Central memory CD8-positive, alpha-beta T cell (primary cell): ENCODE measurements at regions not wholly inside any gene's neighbourhood (a gene's known extent, or its start where the extent isn't known, plus 50 kb on each side); places are given as distances from the start of the nearest gene placed in this dataset.

ENCODE experiments used
- ATAC-seq: fragments of 150-1000 bp; cut with Tn5 transposase; replicated peaks from 2 replicates; pipeline ENCODE4 v1.10.0; 2022; ENCODE audit warnings: mild to moderate bottlenecking, moderate FRiP score, moderate number of reproducible peaks; ENCODE audit not compliant: poor library complexity, severe bottlenecking; ENCODE audit errors: extremely low read depth
- DNase-seq, 2 donors: peaks; one replicate each; pipeline ENCODE4 v3.0.0; 2021; ENCODE audit warnings: low spot score in 2 of 2
- H3K27ac Mint-ChIP-seq: one replicate; pipeline ENCODE4 v1.8.0; 2022; ENCODE audit warnings: low read depth, mild to moderate bottlenecking, moderate library complexity, mixed read lengths
- H3K27me3 Mint-ChIP-seq: one replicate; pipeline ENCODE4 v1.8.0; 2022; ENCODE audit warnings: mixed read lengths
- H3K36me3 Mint-ChIP-seq: one replicate; pipeline ENCODE4 v1.8.0; 2022; ENCODE audit warnings: mild to moderate bottlenecking, moderate library complexity, mixed read lengths; ENCODE audit not compliant: insufficient read depth
- H3K4me1 Mint-ChIP-seq: one replicate; pipeline ENCODE4 v1.8.0; 2022; ENCODE audit warnings: mixed read lengths
- H3K4me3 Mint-ChIP-seq: one replicate; pipeline ENCODE4 v1.8.0; 2022; ENCODE audit warnings: mild to moderate bottlenecking, moderate library complexity, mixed read lengths
- H3K9me3 Mint-ChIP-seq: one replicate; pipeline ENCODE4 v1.8.0; 2022; ENCODE audit warnings: mixed read lengths

DNA sequence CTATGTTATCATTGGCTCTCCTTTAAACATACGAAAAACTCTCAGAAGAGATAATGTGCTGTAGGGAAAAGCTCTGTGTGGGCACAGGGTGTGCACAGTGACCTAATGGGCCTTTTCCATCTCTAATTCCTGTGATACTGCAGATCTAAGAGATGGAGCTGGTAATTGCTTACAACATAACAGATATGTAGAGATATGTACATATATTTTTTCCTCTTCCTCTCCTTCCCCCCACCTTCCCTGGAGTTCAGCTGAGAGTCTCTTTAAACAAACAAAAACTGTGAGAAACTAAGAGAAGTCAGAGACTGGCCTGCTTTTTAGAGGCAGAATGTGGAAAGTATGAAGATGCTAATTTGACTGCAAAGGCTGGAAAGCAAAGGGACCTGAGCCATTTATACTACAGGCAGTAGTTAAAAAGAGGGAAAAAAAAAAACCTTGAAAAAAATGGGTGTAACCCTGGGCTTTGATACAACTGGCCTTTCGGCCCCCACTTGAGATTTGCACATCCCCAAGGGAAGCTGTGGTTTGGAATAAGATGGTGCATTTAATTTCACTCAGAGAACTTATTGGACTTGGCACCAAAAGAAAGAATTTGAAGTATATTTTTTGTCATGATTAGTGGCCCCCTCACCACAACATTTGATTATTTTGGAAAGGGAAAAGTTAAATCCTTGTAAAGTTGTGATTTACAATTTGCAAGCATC lies 502.2 kb upstream of the ZEB2 start:
- DNase-seq: no peak
- no peaks in the 10 kb centered on the region for H3K36me3 Mint-ChIP-seq
- H3K27me3 Mint-ChIP-seq: peaks cover 11% of the 10 kb centered on the region
- no peak overlapping the region for H3K27ac Mint-ChIP-seq
- H3K4me3 Mint-ChIP-seq: no peak overlapping the region
- no peak for ATAC-seq
- no peaks in the 10 kb centered on the region for H3K4me1 Mint-ChIP-seq
- H3K9me3 Mint-ChIP-seq: no peaks in the 10 kb centered on the region

DNA sequence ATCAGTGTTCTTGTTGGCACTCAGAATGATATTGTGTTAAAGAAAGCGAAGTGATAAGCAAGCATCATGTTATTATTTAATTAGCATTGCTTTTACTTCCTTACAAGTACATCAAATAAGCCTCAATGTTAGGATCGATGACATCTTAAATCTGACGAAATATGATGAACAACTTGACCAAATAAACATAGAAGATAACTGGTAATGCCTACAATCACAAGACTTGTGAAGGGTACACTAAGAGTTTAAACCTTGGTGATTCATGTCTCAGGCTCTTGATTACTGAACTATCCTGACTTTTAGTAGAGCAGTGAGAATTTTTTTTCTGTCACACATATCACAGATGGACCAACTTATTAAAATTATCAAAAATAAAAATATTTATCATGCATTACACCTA lies 500.8 kb upstream of the ZEB2 start:
- Mint-ChIP-seq H3K36me3 (no peaks in the 10 kb centered on the region), H3K4me3 (no peak overlapping the region), H3K27me3 (no peaks in the 10 kb centered on the region), H3K4me1 (no peaks in the 10 kb centered on the region), H3K9me3 (no peaks in the 10 kb centered on the region), H3K27ac (no peak overlapping the region)
- ATAC-seq (no peak), DNase-seq (no peak)

DNA sequence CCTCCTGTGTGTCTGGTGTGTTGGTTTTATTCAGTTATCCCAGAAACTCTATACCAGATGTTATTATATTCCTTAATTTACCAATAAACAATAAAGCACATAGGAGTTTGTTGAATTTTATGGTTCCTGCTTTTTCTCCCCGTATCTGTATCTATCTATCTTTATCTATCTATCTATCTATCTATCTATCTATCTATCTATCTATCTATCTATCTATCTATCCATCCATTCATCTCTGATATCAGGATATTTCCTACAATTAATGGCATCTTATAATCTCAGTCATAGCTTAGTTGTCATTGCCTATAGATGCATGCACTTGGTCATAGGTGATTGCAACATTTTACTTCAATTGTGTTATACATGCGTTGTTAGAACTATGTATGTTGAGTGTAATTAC lies 500.2 kb upstream of the ZEB2 start:
- ATAC-seq (no peak), DNase-seq (no peak)
- Mint-ChIP-seq H3K9me3 (no peaks in the 10 kb centered on the region), H3K27ac (no peak overlapping the region), H3K4me3 (no peak overlapping the region), H3K4me1 (no peaks in the 10 kb centered on the region), H3K27me3 (no peaks in the 10 kb centered on the region), H3K36me3 (no peaks in the 10 kb centered on the region)

DNA sequence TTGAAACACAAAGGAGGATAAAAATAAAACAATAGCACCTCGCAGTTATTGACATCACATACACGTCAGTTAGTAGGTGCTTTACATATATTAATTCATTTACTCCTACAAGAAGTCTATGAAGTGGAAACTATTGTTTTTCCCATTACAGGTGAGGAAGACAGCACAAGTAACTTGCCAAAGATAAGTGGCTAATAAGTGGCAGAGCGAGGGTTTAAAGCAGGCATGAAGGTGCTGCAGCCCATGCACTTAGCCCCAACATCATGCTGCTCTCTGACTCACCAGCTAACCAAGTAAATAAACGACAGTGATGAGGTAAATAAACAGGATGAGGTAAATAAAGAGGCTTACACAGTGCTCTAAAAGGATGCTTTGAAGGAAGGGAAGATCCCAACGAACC lies 498.6 kb upstream of the ZEB2 start:
- no peaks in the 10 kb centered on the region for H3K9me3 Mint-ChIP-seq
- H3K27ac Mint-ChIP-seq: no peak overlapping the region
- no peak overlapping the region for H3K4me3 Mint-ChIP-seq

DNA sequence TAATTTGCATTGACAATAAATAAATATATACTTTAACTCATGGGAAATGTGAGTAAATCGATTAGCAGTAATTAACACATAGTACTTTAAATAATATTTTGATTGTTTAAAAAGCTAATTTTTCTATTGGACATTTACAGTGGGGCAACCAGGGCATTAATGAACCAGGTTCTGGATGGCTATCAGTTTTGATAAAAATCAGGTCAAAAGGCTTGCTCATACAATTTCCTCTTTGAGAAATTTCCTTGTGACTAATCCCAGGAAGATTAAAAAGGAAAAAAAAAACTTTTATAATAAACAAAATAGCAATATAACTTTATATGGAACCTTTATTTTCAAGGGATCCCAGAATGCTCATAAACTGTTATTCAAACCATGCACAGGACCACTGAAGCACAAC lies 497.2 kb upstream of the ZEB2 start:
- Mint-ChIP-seq H3K36me3 (no peaks in the 10 kb centered on the region), H3K4me1 (no peaks in the 10 kb centered on the region), H3K27me3 (no peaks in the 10 kb centered on the region), H3K9me3 (no peaks in the 10 kb centered on the region), H3K4me3 (no peak overlapping the region), H3K27ac (no peak overlapping the region)
- no peak for ATAC-seq
- no peak for DNase-seq

More for the DNA sequence above, 498.6 kb upstream of the ZEB2 start:
- Mint-ChIP-seq H3K36me3 (no peaks in the 10 kb centered on the region), H3K27me3 (no peaks in the 10 kb centered on the region), H3K4me1 (no peaks in the 10 kb centered on the region)
- ATAC-seq (no peak), DNase-seq (no peak)

DNA sequence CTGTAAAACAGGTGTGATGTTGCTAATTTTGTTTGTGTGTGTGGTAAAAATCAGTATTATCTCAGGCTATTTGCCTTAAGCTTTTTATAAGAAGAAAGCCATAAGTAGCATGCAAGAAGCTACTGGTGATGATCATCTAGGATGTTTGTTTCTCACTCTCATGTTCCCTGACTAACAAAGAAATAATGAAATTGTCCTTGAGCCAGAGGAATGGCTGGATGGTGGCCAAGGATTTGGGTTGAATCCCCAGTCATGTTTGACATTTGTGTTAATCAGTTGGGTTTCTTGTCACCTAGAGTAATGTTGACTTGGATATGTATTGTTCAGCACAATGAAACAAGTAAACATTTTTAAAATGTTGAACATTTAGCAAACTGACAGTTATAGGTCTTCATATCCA lies 496.8 kb upstream of the ZEB2 start:
- H3K4me1 Mint-ChIP-seq: no peaks in the 10 kb centered on the region
- H3K27me3 Mint-ChIP-seq: no peaks in the 10 kb centered on the region
- no peaks in the 10 kb centered on the region for H3K9me3 Mint-ChIP-seq
- no peaks in the 10 kb centered on the region for H3K36me3 Mint-ChIP-seq
- ATAC-seq: no peak
- H3K4me3 Mint-ChIP-seq: no peak overlapping the region
- H3K27ac Mint-ChIP-seq: no peak overlapping the region
- no peak for DNase-seq

DNA sequence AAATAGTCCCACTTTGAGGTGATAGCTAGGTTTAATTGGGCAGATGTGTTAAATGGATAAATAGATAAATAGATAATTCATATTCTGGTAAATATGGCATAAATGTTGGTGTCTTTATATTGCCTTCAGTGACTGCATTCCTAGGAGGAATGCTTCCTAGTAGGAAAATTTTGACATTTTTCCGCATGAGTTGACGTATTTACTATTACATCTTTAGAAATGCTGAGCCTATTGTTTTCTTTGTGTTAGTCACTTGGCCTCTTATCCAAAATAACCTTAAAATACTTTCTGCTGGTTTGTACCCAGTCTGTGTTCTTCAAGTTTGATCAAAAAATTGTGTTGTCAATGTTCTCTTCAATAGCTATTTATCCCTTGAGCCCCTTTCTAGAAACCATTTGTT lies 495.6 kb upstream of the ZEB2 start:
- Mint-ChIP-seq H3K27ac (no peak overlapping the region), H3K4me1 (no peaks in the 10 kb centered on the region), H3K4me3 (no peak overlapping the region), H3K27me3 (no peaks in the 10 kb centered on the region), H3K9me3 (no peaks in the 10 kb centered on the region), H3K36me3 (no peaks in the 10 kb centered on the region)
- DNase-seq (no peak), ATAC-seq (no peak)

DNA sequence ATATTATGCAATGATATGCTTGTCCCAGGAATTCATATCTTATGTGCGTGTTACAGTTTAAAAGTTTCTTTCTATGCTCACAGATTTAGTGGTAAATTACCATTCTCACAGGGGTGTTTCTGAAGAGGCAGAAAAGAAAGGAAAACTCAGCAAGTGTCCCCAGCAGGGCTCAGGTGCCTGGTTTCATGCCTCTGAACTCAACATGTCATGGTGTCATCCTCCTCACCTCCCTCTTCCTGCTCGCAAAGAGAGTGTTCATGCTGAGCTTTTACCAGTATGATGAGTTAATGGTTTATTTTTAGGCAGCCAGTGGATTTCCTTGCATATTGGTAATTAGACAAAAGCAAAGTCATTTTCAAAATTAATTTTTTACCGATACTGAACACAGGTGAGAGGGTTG lies 492.9 kb upstream of the ZEB2 start:
- H3K9me3 Mint-ChIP-seq: no peaks in the 10 kb centered on the region
- DNase-seq (no peak), ATAC-seq (no peak)
- H3K36me3 Mint-ChIP-seq: no peaks in the 10 kb centered on the region
- H3K4me1 Mint-ChIP-seq: no peaks in the 10 kb centered on the region
- no peak overlapping the region for H3K4me3 Mint-ChIP-seq
- H3K27me3 Mint-ChIP-seq: no peaks in the 10 kb centered on the region
- H3K27ac Mint-ChIP-seq: no peak overlapping the region

DNA sequence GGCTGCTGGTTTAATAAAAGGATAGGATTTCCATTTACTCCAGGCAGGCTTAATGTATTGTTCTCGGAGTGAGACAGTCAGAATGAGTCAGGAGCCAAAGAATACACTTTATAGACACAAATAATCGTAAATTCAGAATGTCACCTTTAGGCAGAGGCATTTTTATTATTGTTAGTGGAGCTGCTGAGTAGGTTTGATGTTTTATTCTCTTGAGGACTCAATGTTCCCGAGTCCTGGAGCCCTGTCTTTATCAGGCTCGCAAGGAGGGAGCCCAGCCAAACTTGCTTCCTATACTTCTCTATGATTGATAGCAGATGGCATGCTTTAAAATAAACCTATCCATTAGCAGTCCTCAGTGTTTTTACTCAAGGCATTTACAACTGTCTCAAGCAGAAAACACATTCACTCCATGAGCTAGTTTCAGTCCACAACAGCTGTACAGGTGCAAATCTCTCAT lies 492.3 kb upstream of the ZEB2 start:
- Mint-ChIP-seq H3K4me3 (no peak overlapping the region), H3K4me1 (no peaks in the 10 kb centered on the region), H3K27me3 (no peaks in the 10 kb centered on the region), H3K36me3 (no peaks in the 10 kb centered on the region), H3K27ac (no peak overlapping the region), H3K9me3 (no peaks in the 10 kb centered on the region)
- DNase-seq (no peak), ATAC-seq (no peak)

DNA sequence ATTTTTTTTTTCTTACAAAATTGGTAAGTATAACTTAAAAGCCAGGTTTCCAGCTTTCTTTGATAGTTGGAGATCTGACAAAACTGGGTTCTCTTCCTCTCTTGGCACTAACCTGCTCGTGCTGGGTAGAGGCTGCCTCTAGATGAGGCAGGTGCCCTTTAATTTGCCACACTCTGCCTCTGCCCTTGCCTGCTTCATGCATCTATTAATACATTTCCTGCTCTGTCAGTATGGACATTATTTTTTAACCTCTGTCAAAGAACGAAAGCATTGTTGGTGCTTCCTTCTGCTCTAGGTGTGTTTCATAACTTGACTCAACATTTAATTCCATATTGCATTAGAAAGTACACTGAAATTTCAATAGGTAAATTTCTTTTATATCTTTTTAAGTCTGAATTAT lies 490.7 kb upstream of the ZEB2 start:
- H3K4me3 Mint-ChIP-seq: no peak overlapping the region
- H3K27me3 Mint-ChIP-seq: no peaks in the 10 kb centered on the region
- H3K36me3 Mint-ChIP-seq: no peaks in the 10 kb centered on the region
- H3K27ac Mint-ChIP-seq: no peak overlapping the region
- H3K9me3 Mint-ChIP-seq: no peaks in the 10 kb centered on the region
- no peaks in the 10 kb centered on the region for H3K4me1 Mint-ChIP-seq
- ATAC-seq: no peak
- no peak for DNase-seq

DNA sequence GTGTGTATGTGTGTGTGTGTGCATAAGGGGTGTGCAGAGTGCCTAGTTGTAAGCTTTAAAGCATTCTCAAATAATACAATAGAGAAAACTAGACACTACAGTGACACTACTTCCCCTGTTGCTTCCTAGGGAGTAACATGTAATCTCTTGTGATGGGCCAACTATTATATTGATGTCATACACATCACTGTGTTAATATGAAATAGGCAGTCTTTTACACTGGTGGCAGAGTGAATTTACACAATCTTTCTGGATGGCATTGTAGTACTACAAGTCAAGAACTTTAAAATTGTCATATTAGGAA lies 488.0 kb upstream of the ZEB2 start:
- no peak overlapping the region for H3K27ac Mint-ChIP-seq
- ATAC-seq (no peak), DNase-seq (no peak)
- H3K27me3 Mint-ChIP-seq: no peaks in the 10 kb centered on the region
- no peaks in the 10 kb centered on the region for H3K9me3 Mint-ChIP-seq
- no peak overlapping the region for H3K4me3 Mint-ChIP-seq
- H3K36me3 Mint-ChIP-seq: no peaks in the 10 kb centered on the region
- H3K4me1 Mint-ChIP-seq: no peaks in the 10 kb centered on the region

DNA sequence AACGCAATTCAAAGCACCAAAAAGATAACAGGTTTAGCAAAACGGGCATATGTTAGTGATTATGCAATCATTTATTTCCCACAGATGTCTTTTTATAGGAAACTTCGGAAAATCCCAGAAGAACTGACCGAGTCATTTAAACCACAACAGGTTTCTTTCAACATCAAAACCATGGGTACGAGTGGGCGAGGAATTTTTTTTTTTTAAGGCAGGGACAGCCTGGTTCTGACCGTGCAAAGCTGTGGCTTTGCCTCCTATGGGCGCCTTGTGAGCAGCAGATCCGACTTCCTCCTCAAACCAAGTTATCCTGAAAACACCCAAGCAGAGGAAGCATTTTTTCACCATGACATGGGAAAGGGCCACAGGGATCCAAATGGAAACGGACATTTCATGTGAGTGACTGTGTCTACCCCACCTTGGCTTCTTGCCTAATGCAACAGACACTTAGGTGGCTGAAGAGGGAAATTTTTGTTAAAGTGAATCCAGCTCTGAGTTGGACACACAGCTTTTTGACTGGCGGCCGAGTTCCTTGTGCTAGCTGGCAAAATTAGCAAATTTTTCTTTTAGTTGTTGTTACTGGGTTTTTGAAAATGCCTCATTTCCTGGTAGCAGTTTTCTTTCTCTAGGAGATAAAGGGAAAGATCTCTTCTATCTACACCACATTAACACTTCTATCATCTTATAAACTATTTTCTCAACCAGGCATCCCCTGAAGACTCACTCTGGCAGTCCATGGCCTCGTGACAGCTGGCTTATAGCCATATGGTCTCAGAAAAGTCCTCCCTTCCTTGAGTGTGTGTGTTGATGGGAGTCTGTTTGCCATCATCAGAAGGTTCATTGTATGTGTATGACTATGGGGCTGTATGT lies 487.4 kb upstream of the ZEB2 start:
- ATAC-seq: no peak
- no peak for DNase-seq
- Mint-ChIP-seq H3K4me1 (no peaks in the 10 kb centered on the region), H3K27me3 (no peaks in the 10 kb centered on the region), H3K36me3 (no peaks in the 10 kb centered on the region), H3K4me3 (no peak overlapping the region), H3K9me3 (no peaks in the 10 kb centered on the region), H3K27ac (no peak overlapping the region)

DNA sequence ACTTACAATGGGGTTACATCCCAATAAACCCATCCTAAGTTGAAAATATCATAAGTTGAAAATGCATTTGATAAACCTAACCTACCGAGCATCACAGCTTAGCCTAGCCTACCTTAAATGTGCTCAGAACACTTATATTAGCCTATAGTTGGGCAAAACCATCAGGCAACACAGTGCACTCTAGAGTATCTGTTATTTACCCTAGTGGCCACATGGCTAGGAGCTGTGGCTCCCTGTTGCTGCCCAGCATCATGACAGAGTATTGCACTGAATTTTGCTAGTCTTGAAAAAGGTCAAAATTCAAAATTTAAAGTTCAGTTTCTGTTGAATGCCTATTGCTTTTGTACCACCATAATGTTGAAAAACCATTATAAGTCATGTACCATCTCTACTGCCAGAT lies 482.7 kb upstream of the ZEB2 start:
- Mint-ChIP-seq H3K4me3 (no peak overlapping the region), H3K9me3 (no peaks in the 10 kb centered on the region), H3K27me3 (peaks cover 17% of the 10 kb centered on the region), H3K27ac (no peak overlapping the region), H3K36me3 (no peaks in the 10 kb centered on the region), H3K4me1 (no peaks in the 10 kb centered on the region)
- DNase-seq (no peak), ATAC-seq (no peak)
